ENCODE measurements at regions not wholly inside any gene's neighbourhood (a gene's known extent, or its start where the extent isn't known, plus 50 kb on each side); places are given as distances from the start of the nearest gene placed in this dataset.
"Not testable (repeated sequence)": the region's sequence is repeated elsewhere in the genome, so short reads cannot be mapped to it uniquely, and the experiment has no call there.

GRCh38 chr9:75812141-75812540 is 78.3 kb upstream of the PCSK5 start:
- Mint-ChIP-seq H3K9me3 (peaks cover 0 to 19% (median 11%) of the 10 kb centered on the region in 3 donors), H3K4me3 (no peak overlapping the region), H3K27ac (no peak overlapping the region), H3K27me3 (no peaks in the 10 kb centered on the region), H3K4me1 (no peaks in the 10 kb centered on the region), H3K36me3 (no peaks in the 10 kb centered on the region)

GRCh38 chr9:75814667-75815066 is 75.8 kb upstream of the PCSK5 start:
- Mint-ChIP-seq H3K9me3 (peaks cover 0 to 31% (median 12%) of the 10 kb centered on the region in 3 donors), H3K4me3 (no peak overlapping the region), H3K27ac (no peak overlapping the region), H3K36me3 (peaks cover 1% of the 10 kb centered on the region), H3K27me3 (no peaks in the 10 kb centered on the region), H3K4me1 (no peaks in the 10 kb centered on the region)

- not testable (repeated sequence) for H3K27me3 Mint-ChIP-seq
Measured at GRCh38 chr9:75820471-75821115, 69.9 kb upstream of the PCSK5 start.

GRCh38 chr9:75823151-75823550 is 67.3 kb upstream of the PCSK5 start:
- Mint-ChIP-seq H3K4me3 (no peak overlapping the region), H3K27ac (no peak overlapping the region), H3K36me3 (peaks cover 1% of the 10 kb centered on the region), H3K27me3 (no peaks in the 10 kb centered on the region), H3K9me3 (peaks cover 1 to 5% (median 3%) of the 10 kb centered on the region in 3 donors), H3K4me1 (no peaks in the 10 kb centered on the region)

More at GRCh38 chr9:75820471-75821115, 69.9 kb upstream of the PCSK5 start:
- H3K36me3 Mint-ChIP-seq, H3K4me1 Mint-ChIP-seq, H3K27ac Mint-ChIP-seq, H3K4me3 Mint-ChIP-seq: not testable (repeated sequence)
- H3K9me3 Mint-ChIP-seq = peaks cover 3 to 13% (median 10%) of the 10 kb centered on the region in 3 donors

- Mint-ChIP-seq H3K27me3 (no peaks in the 10 kb centered on the region), H3K4me1 (no peaks in the 10 kb centered on the region), H3K4me3 (no peak overlapping the region), H3K36me3 (no peaks in the 10 kb centered on the region), H3K9me3 (peaks cover 0 to 5% (median 4%) of the 10 kb centered on the region in 3 donors), H3K27ac (no peak overlapping the region)
Measured at GRCh38 chr9:75824816-75825568, 65.5 kb upstream of the PCSK5 start.

GRCh38 chr9:75826314-75826713 is 64.2 kb upstream of the PCSK5 start:
- Mint-ChIP-seq H3K36me3 (no peaks in the 10 kb centered on the region), H3K9me3 (peaks cover 0 to 7% (median 2%) of the 10 kb centered on the region in 3 donors), H3K4me1 (no peaks in the 10 kb centered on the region), H3K27me3 (no peaks in the 10 kb centered on the region), H3K27ac (no peak overlapping the region), H3K4me3 (no peak overlapping the region)

- Mint-ChIP-seq H3K9me3 (peaks cover 0 to 6% (median 2%) of the 10 kb centered on the region in 3 donors), H3K4me3 (no peak overlapping the region), H3K27ac (no peak overlapping the region), H3K27me3 (no peaks in the 10 kb centered on the region), H3K4me1 (peaks cover 0 to under 1% (median 0%) of the 10 kb centered on the region in 3 donors), H3K36me3 (peaks cover 1% of the 10 kb centered on the region)
Measured at GRCh38 chr9:75830303-75830702, 60.2 kb upstream of the PCSK5 start.

- peaks cover 2% of the 10 kb centered on the region for H3K36me3 Mint-ChIP-seq
- no peak overlapping the region for H3K4me3 Mint-ChIP-seq
- peaks cover 0 to 2% (median 0%) of the 10 kb centered on the region in 3 donors for H3K4me1 Mint-ChIP-seq
- H3K27me3 Mint-ChIP-seq = no peaks in the 10 kb centered on the region
- no peak overlapping the region for H3K27ac Mint-ChIP-seq
- peaks cover 0 to 6% (median 0%) of the 10 kb centered on the region in 3 donors for H3K9me3 Mint-ChIP-seq
Measured at GRCh38 chr9:75833778-75834177, 56.7 kb upstream of the PCSK5 start.

- peaks cover 2% of the 10 kb centered on the region for H3K36me3 Mint-ChIP-seq
- no peak overlapping the region for H3K27ac Mint-ChIP-seq
- H3K4me1 Mint-ChIP-seq = peaks cover 0 to 2% (median 0%) of the 10 kb centered on the region in 3 donors
- H3K27me3 Mint-ChIP-seq = no peaks in the 10 kb centered on the region
- peaks cover 0 to 5% (median 0%) of the 10 kb centered on the region in 3 donors for H3K9me3 Mint-ChIP-seq
- H3K4me3 Mint-ChIP-seq = no peak overlapping the region
Measured at GRCh38 chr9:75834878-75835277, 55.6 kb upstream of the PCSK5 start.

All from IgD-negative memory B cell (primary cell).